Stomach (tissue), 8 donors: ENCODE measurements at regions not wholly inside any gene's neighbourhood (a gene's known extent, or its start where the extent isn't known, plus 50 kb on each side); places are given as distances from the start of the nearest gene placed in this dataset.

ENCODE experiments used
- DNase-seq, 2 donors: peaks; one replicate each; pipeline versions ENCODE4 v3.0.0 to v3.0.0-alpha.2; 2013 to 2019
- H3K27ac ChIP-seq, 5 donors: fragments of 200-600 bp in 4 of 5; sonication (generic) in 4 of 5; one replicate each; pipeline ENCODE4 v1.5.1; 2013 to 2019; ENCODE audit warnings: mild to moderate bottlenecking in 1 of 5, moderate library complexity in 1 of 5
- H3K27me3 ChIP-seq, 3 donors: fragments of 200-600 bp; sonication (generic); one replicate each; pipeline ENCODE4 v1.5.1; 2017 to 2019; ENCODE audit warnings: mixed run types in 1 of 3
- H3K36me3 ChIP-seq, 4 donors: fragments of 200-600 bp; sonication (generic); 1 replicate in 3 of 4; 2 replicates in 1 of 4; pipeline ENCODE4 v1.5.1; 2016 to 2019
- H3K4me1 ChIP-seq, 4 donors: fragments of 200-600 bp; sonication (generic); one replicate each; pipeline ENCODE4 v1.5.1; 2016 to 2019
- H3K4me3 ChIP-seq, 4 donors: fragments of 200-600 bp; sonication (generic) in 3 of 4; one replicate each; pipeline ENCODE4 v1.5.1; 2016 to 2019; ENCODE audit warnings: mild to moderate bottlenecking in 1 of 4
- H3K9me3 ChIP-seq, 4 donors: fragments of 200-600 bp; sonication (generic); one replicate each; pipeline ENCODE4 v1.5.1; 2016 to 2019
- CTCF ChIP-seq, 7 experiments: fragments of 450-650 bp in 4 of 7; fragments of 200-600 bp in 3 of 7; sonication (generic) in 3 of 7; IDR thresholded peaks; one replicate each; pipeline ENCODE4 v1.5.1; 2016 to 2019; ENCODE audit warnings: antibody characterized with exemption in 7 of 7, control low read depth in 2 of 7, mild to moderate bottlenecking in 1 of 7
- EP300 ChIP-seq: sonication (generic); formaldehyde crosslinking; IDR thresholded peaks from one replicate; pipeline ENCODE4 v1.6.1; 2017; ENCODE audit warnings: antibody characterized with exemption
- POLR2A ChIP-seq, 4 donors: fragments of 450-650 bp; IDR thresholded peaks; one replicate each; pipeline ENCODE4 v1.6.1; 2016; ENCODE audit warnings: antibody characterized with exemption in 4 of 4, control low read depth in 2 of 4, mild to moderate bottlenecking in 1 of 4, moderate library complexity in 1 of 4
- POLR2AphosphoS5 ChIP-seq, 3 donors: sonication (generic); formaldehyde crosslinking; IDR thresholded peaks; one replicate each; pipeline ENCODE4 v1.6.1; 2016; ENCODE audit warnings: antibody characterized with exemption in 3 of 3
- WGBS, 5 donors: extraction: QIAGEN DNeasy Blood & Tissue Kit in 3 of 5; methylation state at CpG; one replicate each; pipeline versions ENCODE4 v1.1.5 to v1.1.7; 2013 to 2018; 5-methylcytosine and 5-hydroxymethylcytosine counted together
- intact Hi-C: fragments of 100-400 bp; cut with DNase I; formaldehyde crosslinking; loops from one replicate; pipeline ENCODE4 v1.15.1; 2023; ENCODE audit warnings: low total_unique reads
- donor health status: healthy with polysubstance abuse.
- donor health status: Bipolar disorder and iron deficiency.
- donor health status: healthy.

DNA sequence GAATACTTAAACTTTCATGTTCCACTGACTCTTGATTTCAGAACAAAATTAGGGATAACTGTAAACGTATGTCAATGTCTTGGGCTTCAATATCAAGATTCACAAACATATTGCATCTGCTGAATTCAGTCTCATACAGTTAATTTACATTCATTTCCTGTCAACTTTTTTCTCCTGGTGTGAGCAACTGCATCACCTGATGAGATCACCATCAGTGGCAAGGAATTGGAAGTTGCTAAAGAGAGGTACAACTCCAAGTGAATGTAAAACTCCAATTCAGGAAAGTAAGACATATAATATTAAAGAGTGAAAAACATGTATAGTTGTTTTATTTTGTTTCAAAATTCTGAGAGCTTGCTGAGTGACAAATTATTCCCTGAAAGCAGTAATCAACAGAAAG lies 1336.2 kb upstream of the C9orf72 start:
- Histone ChIP-seq H3K27me3 (no peaks in the 10 kb centered on the region), H3K4me3 (no peak overlapping the region), H3K36me3 (no peaks in the 10 kb centered on the region), H3K9me3 (no peaks in the 10 kb centered on the region), H3K27ac (no peak overlapping the region), H3K4me1 (no peaks in the 10 kb centered on the region)
- DNase-seq, result no peak
- intact Hi-C loops, result no loop called here
- 71 to 87% (median 77%) methylated on average over 1 of the region's 1 CpG for WGBS, 5 donors
- TF ChIP-seq POLR2A (IDR thresholded peaks at IDR 0.05) (no peak), POLR2AphosphoS5 (IDR thresholded peaks at IDR 0.05) (no peak), EP300 (no peak), CTCF (IDR thresholded peaks at IDR 0.05) (no peak)

DNA sequence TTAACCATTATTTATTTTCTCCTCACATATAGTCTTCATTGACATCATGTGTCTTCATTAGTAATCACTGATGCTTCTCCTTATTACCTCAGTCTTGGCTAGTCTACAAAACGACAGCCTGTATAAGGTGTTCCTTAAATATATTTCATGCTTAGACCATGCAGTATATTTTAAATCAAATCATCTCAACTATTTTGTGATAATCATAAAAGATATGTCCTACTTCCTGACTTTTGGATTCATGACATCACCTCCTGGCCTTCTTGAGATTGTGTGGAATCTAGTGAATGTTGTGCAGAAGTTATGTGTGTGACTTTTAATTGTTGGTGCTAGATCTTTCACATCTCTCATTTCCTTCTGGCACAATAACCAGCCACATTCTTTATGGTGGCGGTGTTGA lies 1339.3 kb upstream of the C9orf72 start:
- no peak for TF ChIP-seq POLR2A (IDR thresholded peaks at IDR 0.05)
- no peak for TF ChIP-seq CTCF (IDR thresholded peaks at IDR 0.05)
- TF ChIP-seq EP300, result no peak
- no peak for TF ChIP-seq POLR2AphosphoS5 (IDR thresholded peaks at IDR 0.05)
- DNase-seq, result no peak
- Histone ChIP-seq H3K4me3 (no peak overlapping the region), H3K27ac (no peak overlapping the region), H3K27me3 (no peaks in the 10 kb centered on the region), H3K36me3 (no peaks in the 10 kb centered on the region), H3K4me1 (peaks cover 0 to 8% (median 2%) of the 10 kb centered on the region in 4 donors), H3K9me3 (no peaks in the 10 kb centered on the region)
- 83 to 96% (median 86%) methylated on average over 2 of the region's 2 CpGs for WGBS, 5 donors
- intact Hi-C loops, result no loop called here

GRCh38 chr9:28915202-28915930 lies 1342.1 kb upstream of the C9orf72 start:
- no peak for TF ChIP-seq CTCF (IDR thresholded peaks at IDR 0.05)
- peak in 1 of 3 donors; percentile 11 for TF ChIP-seq POLR2AphosphoS5 (IDR thresholded peaks at IDR 0.05)
- TF ChIP-seq EP300, result no peak
- Histone ChIP-seq H3K4me3 (no peak overlapping the region), H3K4me1 (peaks cover 0 to 8% (median 2%) of the 10 kb centered on the region in 4 donors), H3K27me3 (no peaks in the 10 kb centered on the region), H3K27ac (peak overlapping the region; percentile 22 to 86 (median 62)), H3K9me3 (no peaks in the 10 kb centered on the region), H3K36me3 (no peaks in the 10 kb centered on the region)
- 27 to 50% (median 43%) methylated on average over 2 of the region's 2 CpGs for WGBS, 5 donors
- intact Hi-C loops, result no loop called here
- peak; percentile 36 to 89 for DNase-seq

DNA sequence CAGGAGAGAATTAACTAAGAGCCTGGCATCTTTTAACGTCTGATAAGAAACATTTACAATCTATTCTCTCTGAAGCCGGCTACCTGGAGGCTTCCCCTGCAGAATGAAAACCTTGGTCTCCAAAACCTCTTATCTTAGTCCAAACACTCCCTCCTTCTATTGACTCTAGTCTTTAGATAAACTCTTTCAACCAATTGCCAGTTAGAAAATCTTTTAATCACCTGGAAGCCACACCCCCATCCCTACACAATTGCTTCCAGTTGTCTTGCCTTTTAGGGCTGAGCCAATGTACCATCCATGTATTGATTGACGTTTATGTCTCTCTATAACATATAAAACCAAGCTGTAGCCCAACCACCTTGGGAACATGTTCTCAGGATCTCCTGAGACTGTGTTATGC lies 1343.1 kb upstream of the C9orf72 start:
- no peaks in the 10 kb centered on the region for H3K36me3 ChIP-seq
- DNase-seq, result peak in 1 of 2 donors; percentile 36
- no peaks in the 10 kb centered on the region for H3K27me3 ChIP-seq
- WGBS, 5 donors, result 18 to 48% (median 30%) methylated on average over 3 of the region's 3 CpGs
- no peak overlapping the region for H3K4me3 ChIP-seq
- H3K9me3 ChIP-seq, result no peaks in the 10 kb centered on the region
- intact Hi-C loops, result no loop called here
- H3K27ac ChIP-seq, result peak overlapping the region in 4 of 5 donors; percentile 22 to 64 (median 56)
- TF ChIP-seq POLR2A (IDR thresholded peaks at IDR 0.05) (no peak), POLR2AphosphoS5 (IDR thresholded peaks at IDR 0.05) (no peak), EP300 (no peak), CTCF (IDR thresholded peaks at IDR 0.05) (no peak)
- peaks cover 0 to 8% (median 2%) of the 10 kb centered on the region in 4 donors for H3K4me1 ChIP-seq
